ENCODE measurements at regions not wholly inside any gene's neighbourhood (a gene's known extent, or its start where the extent isn't known, plus 50 kb on each side); places are given as distances from the start of the nearest gene placed in this dataset.

DNA sequence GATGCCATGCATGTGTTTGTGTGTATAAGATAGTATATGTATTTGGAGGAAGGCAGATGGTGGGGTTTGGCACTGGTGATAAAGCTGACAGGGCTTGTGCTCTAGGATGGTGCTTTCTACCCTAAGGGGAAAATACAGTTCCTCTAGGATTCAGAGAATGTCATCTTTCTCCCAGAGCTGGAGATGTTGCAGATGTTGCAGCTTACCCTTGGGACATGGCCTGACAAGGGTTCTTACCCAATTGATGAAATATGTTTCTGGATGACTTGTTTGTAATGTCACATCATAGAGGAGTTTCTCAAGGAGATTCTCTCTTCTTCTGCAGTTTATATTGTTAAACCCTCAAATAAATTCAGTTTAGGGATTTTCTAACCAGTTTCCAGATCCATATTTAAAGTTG is 52.5 kb upstream of the PITX2 start:
- no peak for DNase-seq (ENCODE audit: low read depth)

DNA sequence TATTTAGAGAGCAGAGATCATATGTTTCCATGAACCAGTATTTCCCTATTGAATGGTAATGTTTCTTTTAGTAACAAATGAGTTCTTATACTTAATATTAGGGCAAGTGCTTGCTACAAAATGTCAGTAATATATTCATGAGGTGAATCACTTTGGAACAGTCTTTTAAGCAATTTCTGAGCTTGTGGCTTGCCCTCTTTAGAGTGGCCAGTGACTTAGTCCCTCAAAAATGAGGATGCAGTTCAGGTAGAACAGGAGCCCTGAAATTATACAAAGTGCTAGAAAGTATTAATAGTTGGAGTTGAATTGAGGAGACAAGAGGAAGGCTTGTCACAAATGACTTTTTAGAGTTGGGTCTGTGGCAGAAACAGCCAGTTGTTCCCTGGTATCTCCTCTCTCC is 53.4 kb upstream of the PITX2 start:
- DNase-seq (ENCODE audit: low read depth) = no peak

DNA sequence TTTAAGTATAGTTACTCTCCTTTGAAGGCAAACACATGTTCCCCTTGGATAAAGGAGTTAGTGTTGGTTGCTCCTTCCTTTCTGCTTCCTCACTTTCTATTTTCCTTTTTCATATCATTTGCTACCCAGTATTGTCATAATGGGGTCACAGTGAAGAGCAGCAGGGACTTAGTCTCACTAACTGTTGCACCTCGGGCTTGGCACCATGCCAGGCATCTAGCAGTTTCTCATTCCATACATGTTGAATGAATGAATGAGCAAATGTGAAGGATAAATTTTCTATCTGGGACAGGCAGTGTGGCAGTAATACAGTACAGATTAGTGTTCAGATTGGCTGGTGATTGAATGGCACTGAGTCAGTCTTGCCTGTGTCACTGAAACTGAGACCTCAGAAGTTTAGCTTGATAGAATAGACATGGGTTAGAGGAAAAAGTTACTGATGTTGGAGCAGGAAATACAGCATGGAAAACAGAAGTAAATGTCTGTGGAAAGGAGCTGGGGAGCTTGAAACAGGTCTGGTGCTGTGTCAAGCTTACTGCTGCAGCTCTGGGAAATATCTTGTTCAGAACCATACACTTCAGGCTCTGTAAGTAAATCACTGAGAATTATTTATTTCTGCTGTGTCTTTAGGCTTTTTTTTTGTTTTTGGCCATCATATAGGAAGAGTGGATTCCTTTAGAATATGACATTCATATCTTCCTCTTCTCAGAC is 55.8 kb upstream of the PITX2 start:
- DNase-seq (ENCODE audit: low read depth) = no peak

DNA sequence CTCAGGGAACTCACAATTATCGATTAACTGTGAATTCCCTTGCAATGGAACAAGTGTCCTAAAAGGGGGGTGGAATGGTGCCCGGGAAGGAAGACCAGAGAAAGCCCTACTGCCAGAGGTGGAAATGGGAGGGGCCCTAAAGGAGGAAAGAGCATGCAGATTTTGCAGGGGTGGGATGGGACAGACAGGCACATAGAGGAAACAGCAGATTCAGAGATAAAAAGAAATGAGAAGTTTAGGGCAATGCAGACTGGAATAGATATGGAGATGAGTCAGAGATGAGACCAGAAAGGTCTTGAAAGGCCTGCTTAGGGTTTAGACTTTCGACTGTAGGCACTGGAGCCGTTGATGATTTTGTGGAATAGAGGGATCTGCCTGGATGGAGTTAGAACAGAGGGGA is 57.4 kb upstream of the PITX2 start:
- no peak for DNase-seq (ENCODE audit: low read depth)

DNA sequence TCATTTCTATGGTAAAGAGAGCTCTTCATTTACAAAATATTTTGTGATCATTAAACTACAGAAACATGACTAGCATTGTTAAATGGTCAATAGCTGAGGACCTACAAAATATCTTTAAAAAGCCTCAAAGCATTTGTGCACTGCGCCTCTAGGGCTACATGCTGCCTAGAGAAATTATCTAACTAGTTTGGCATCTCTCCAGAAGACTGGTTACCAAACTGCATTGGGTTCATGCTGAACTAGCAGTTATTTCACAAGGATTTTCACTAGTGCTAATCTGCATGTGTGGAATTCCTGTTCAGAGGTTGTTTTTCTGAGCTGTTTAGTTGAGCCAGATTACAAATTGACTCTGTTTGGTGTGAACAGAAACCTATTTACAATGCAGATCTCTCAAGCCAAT is 58.5 kb upstream of the PITX2 start:
- no peak for DNase-seq (ENCODE audit: low read depth)

DNA sequence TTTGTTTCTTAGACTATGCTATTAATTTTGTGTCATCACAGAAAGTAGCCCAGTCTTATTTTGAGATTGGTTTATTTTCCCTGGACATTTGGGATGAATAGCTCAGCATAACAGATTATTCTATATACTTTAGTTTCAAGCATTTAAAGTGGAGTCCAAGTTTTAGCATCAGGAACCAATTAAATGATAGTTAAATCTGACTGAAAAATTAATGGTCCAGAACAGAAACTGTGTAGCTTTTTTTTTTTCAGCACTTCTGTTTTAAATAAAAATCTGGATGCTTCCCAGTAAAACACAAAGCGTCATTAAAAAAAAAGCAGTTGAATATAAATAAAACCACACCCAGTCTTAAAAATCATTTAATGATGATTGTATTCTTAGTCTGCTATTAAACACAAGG is 59.4 kb upstream of the PITX2 start:
- no peak for DNase-seq (ENCODE audit: low read depth)

DNA sequence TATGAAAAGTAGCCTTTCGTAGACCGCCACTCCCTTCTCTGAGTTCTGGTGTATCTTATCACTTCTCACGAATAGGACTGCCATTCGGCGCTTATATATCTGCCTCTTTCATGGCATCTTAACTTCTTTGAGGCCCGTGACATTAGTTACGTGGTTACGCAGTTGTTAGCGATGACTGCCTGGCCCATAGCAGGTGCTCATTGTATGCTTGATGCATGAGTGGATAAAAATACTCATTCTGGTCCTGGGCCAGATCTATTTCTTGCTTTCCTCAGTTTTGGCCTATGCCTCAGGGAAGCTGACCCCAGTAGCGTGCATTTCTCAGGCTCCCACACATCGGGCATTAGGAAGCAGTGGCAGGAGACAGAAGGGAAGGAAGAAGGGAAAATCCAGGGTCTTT is 60.7 kb upstream of the PITX2 start:
- no peak for DNase-seq (ENCODE audit: low read depth)

DNA sequence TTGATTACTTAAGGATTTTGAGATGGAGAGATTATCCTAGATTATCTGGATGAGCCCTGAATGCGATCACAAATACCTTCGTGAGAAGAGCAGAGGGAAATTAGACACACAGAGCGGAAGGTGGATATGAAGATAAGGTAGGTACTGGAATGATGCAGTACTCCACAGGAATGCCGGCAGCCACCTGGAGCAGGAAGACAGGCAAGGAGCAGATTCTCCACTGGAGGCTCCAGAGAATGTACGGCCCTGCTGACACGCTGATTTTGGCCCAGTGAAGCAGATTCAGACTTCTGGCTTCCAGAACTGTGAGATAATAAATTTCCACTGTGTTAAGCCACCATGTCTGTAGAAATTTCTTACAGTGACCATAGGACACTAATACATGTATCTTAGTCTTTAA is 79.4 kb upstream of the PITX2 start:
- DNase-seq (ENCODE audit: low read depth) = no peak

DNA sequence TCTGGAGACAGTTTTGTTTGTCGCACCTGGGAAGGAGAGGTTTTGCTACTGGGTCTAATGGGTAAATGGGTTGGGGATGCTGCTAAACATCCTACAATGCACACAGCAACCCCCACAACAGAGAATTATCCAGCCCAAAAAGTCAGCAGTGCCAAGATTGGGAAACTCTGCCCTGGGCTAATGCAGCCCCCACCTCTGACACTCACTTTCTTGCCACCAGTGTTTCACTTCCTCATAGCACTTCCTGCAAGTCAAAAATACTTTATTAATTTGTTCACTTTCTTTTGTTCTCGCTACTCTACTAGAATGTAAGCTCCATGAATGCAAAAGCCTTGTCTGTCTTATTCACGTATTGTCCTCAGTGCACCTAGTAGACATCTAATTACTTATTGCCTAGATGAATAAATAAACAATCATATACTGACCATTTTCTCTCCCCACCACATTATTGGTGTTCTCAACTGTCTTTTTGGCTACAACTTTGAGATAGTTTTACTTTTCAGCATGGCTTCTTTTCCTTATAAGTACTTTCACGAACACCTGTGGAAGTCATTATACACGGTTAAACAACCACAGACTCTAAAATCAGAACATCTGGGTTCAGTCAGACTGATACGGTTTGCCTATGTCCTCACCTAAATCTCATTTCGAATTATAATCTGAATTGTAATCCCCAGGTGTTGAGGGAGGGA is 82.0 kb upstream of the PITX2 start:
- no peak for DNase-seq (ENCODE audit: low read depth)

DNA sequence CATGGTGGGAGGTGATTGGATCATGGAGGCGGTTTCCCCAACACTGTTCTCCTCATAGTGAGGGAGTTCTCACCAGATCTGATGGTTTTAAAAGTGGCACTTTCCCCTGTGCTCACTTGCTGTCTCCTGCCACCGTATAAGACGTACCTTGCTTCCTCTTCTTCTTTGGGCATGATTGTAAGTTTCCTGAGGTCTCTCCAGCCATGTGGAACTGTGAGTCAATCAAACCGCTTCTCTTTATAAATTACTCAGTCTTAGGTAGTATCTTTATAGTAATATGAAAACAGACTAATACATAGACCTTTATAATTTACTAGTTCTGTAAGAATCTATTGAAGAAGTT is 82.5 kb upstream of the PITX2 start:
- DNase-seq (ENCODE audit: low read depth) = no peak

DNA sequence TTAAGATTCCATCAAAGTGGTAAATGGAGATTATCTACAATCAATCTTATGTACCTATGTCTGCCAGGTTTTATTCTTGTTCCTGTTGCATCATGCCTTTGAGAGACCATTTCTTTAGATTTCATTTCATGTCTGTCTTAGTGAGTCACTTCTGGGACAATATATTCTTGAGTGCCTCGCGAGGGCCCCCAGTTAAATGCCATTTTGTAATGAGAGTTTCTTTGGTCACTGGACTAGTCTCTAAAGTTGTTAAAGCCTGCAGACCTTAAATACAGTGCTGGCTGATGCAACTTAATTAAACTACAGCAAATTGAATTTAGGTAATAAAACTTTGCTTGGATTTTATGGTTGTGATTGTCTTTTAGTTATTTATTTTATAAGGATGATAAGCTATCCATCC is 87.2 kb upstream of the PITX2 start:
- DNase-seq (ENCODE audit: low read depth) = no peak

DNA sequence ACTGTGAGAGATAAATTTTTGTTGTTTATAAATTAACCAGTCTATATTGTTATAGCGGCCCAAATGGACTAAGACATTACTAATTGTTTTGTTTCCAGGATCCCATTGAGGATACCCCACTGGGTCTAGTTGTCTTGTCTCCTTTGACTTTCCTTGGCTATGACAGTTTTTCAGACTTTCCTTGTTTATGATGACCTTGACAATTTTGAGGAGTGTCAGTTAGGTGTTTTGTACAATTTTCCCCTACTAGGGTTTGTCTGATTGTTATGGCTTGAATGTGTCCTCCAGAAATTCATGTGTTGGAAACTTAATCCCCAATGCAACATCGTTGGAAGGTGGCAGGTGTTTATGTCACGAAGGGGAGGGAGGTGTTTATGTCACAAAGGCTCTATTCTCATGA is 89.6 kb upstream of the PITX2 start:
- DNase-seq (ENCODE audit: low read depth) = no peak

DNA sequence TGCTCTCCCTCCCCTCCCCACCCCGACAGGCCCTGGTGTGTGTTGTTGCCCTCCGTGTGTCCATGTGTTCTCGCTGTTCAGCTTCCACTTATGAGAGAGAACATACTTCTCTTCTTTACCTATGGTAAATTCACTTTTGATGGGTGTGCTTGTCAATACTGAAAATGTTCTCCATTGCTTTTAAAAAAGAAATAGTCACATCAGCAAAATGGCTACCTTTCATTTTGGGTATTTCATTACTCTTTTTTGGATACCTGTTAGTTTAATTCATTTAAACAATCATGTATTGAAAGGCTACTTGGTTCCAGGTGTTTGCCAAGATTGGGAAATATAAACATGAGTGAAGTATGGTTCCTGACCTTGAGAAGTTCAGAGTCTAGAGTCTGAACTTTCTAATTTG is 107.4 kb upstream of the PITX2 start:
- no peak for DNase-seq (ENCODE audit: low read depth)

DNA sequence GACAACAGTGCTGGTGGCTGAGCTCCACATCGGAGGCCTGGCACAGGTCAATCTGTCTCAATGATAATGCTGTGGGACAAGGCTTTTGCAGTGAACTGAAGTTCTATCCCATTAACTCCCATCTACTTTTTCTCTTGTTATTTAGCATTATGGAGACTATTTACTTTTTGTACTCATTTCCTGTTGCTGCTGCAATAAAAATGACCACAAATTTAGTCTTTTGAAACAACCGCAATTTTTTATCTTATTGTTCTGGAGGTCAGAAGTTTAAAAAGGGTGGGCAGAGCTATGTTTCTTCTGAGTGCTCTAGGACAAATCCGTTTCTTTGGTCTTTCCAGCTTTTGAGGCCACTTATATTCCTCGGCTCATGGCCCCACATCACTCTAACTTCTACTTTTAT is 111.0 kb upstream of the PITX2 start:
- DNase-seq (ENCODE audit: low read depth) = no peak

DNA sequence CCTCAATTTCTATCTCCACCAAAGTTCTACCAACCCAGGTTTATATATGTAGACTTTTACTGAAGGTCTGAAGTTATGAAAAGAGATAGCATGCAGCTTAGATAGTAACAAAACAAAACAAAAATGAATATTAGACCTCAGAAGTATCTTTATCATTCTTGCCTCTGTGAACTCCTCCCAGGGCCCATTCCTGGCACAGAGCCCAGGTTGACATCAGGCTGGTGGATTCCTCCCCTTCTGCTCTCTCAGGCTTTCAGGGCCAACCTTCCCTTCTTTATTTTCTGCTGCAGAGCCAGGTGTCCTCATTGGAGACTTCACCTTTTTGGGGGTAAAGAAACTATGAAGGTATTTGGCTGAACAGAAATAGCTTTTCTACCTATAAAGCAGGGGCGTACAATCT is 112.8 kb upstream of the PITX2 start:
- DNase-seq (ENCODE audit: low read depth) = no peak

DNA sequence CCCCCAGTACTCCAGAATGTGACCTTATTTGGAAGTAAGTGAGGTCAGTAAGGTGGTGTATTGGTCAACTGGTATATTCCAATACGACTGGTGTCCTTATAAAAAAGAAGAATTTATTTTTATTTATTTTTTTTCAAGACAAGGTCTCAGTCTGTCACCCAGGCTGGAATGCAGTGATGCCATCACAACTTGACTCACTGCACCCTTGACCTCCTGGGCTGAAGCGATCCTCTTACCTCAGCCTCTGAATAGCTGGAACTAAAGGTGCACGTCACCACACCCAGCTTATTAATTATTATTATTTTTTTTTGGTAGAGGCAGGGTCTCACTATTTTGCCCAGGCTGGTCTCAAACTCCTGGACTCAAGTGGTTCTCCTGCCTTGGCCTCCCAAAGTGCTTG is 115.1 kb upstream of the PITX2 start:
- no peak for DNase-seq (ENCODE audit: low read depth)

DNA sequence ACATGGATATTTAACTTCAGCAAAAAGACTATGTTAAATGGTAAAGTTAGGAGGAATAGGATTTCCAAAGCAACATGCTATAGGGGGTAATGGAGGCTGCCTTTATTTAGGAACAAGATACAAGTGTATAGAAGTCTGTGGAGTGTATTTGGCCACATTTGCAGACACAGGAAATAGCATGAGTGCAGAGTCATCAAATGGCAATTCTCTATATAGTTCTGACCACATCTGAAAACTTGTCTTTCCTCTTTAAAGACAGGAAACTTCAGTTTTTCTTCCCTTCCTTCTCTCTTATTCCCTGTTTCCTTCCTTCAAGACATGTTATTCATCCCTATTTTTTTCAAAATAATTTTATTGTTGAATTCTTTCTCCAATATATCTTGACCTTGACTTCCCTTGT is 119.3 kb upstream of the PITX2 start:
- no peak for DNase-seq (ENCODE audit: low read depth)

DNA sequence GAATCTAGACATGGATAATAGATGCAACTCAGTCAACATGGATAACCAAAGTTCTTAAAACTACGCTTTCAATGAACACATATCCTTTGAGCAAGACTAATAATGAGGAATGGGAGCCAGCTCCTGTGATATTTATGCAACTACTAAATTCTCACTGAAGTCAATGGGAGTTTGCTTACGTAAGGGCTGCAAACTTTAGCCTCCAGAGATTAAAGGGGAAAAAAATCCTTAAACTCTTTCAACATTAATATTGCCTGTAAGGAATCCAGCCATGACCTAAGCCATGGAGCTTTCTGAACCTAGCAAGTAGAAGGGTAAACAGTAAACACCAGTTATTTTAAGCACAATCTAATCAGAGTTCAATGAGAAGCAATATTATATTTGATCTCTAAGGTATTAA is 125.2 kb upstream of the PITX2 start:
- no peak for DNase-seq (ENCODE audit: low read depth)

DNA sequence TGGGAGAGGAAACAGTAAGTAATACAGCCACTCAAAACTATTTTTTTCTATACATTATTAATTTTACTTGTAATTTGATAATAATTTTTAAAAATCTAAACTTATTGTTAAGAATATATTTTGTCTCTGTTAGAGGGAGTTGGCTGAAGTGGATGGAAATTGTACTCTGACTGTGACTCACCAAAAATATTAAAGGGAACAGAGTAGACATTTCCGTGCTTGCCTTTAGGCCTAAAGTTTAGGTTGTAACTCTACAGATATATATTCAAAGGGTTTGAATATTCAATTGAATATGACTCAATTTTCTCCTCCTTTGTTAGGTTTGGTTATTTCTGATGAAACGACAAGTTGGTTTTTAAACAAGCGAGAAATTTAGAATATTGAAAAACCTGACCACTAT is 128.3 kb upstream of the PITX2 start:
- DNase-seq (ENCODE audit: low read depth) = no peak

DNA sequence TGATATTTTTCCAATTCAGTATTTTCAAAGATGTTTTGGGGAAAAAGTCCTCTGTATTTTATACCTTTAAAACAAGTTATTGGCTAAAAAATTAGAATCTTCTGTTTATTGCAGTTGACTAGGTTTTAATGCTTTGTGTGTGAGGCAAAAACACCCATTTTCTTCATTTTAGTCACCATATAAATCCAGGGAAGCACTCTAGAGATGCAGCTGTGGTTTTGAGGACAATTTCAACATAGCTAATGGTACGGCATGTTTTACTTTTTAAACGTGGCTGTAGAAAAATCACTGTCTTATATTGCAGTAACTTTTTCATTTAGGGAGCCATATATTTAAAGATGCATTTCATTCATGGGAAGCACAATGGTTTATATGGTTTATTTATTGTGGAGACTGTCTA is 129.1 kb upstream of the PITX2 start:
- no peak for DNase-seq (ENCODE audit: low read depth)

DNA sequence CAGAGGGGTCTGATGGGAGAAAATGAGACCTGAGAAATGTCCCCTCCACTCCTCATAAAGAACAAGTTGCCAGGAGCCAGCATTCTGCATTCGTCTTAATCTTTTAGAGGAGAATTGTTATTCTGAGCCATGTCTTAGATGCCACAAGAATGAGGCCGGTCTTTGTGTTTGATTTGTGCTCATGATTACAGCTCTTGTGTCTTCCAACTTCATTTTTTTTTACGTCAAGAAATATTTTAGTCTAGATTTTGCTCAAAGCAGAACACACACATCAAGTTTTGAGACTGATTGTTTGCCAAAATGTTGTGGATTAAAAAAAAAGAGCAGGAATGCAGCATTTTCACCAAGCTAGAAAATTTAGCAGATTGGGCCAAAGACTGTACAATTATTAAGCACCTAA is 130.6 kb upstream of the PITX2 start:
- DNase-seq (ENCODE audit: low read depth) = no peak

DNA sequence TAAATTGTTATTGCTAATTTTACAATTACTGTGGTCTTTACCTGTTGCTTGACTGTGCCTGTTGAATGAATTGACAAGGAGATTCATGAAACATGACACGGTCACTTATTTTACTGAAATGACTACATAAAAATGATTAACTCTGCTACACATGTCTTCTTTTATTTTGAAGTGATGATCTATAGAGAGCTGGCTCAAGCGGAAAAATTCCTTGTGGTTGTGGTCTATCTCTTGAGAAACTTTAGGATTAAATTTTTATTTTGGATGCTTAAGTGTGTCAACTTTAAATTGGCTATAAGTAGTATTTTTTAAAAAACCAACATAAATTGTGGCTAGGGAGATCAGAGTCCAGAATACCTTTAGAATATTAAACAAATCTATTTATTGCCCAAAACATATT is 131.8 kb upstream of the PITX2 start:
- DNase-seq (ENCODE audit: low read depth) = no peak

DNA sequence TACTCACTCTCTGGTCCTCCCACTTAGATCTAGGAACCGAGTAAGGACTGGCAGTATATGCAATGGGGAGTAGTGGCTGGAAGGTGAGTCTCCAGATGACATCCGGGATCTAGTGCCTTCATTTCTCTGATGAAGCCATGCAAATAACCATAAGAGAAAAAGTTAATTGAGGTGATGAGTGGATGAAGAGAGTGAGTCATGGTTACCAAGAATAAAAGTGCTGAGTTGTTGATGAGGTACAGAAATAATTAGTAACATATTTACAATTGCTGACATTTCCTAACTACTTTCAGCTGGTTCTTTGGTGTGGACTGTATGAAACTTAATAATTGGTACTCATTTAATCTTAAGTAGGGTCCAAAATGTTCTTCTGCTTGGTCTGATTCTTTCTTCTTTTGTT is 146.7 kb upstream of the PITX2 start:
- no peak for DNase-seq (ENCODE audit: low read depth)

DNA sequence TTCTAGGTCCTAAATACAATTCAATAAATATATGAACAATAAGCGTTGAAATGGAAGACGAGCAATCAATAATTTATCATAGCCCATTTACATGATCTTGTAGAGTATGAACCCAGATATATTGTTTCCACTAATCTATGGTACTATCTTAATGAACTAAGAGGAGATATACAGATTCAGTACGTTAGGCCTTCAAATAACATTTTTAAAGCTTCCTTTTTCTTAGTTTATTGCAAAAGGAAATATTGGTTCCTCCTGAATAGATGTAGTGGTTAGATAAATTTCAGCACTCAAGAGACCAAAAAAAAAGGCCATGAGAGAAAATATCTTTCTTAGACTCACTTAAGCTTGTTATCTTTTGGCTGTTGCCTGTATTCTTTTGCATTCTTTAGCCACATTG is 147.5 kb upstream of the PITX2 start:
- no peak for DNase-seq (ENCODE audit: low read depth)

Data from activated T-helper 9 cell treated with anti-CD3 and anti-CD28 coated beads, Interleukin-2, amount 50 U/mL, for 16 hours (primary cell).